Activated naive CD4-positive, alpha-beta T cell treated with Interleukin-2 at 50 U/mL for 16 hours (primary cell): ENCODE measurements at regions not wholly inside any gene's neighbourhood (a gene's known extent, or its start where the extent isn't known, plus 50 kb on each side); places are given as distances from the start of the nearest gene placed in this dataset.

ENCODE experiments used
- DNase-seq: peaks from one replicate; pipeline ENCODE4 v3.0.0-alpha.2; 2020

- DNase-seq = no peak
Observed at GRCh38 chr21:18460979-18461378, 57.4 kb upstream of the TMPRSS15 start.

DNA sequence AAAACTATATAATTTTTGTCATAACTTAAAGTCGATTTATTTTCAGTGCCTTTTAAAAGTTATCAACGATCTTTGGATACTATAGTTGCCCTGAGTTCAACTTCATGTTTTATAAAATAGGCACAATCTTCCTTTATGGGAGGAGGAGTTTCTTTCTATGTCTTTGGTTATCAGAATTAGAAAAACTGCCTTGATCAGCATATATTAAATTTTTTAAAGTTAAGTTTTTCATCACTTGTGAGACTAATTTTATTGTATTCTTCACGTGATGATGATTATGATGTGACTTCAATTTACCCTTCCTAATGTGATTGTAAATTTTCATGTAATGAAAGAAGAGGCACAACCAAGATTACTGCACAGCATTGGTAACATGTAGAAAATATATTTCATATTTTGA lies 58.2 kb upstream of the TMPRSS15 start:
- no peak for DNase-seq

- DNase-seq = no peak
Observed at GRCh38 chr21:18467715-18468114, 64.1 kb upstream of the TMPRSS15 start.

DNA sequence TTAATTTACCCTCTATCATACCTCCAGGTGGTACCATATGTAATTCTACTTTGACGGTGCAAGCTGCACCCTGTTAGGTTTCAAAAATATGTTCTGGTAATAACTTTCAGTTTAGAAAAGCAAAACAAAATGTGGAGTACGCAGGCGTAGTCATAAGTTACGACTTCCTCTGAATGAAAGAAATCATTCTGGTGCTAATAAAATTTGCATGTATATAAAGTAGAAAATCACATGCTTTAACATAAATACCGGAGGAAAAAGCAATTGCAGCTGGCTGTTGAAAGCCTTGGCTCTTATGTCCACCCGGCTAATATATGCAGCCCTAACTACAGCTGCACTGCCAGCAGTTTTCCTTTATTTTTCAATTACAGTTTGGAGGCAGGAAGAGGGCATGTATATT lies 65.2 kb upstream of the TMPRSS15 start:
- DNase-seq = no peak

- DNase-seq = no peak
Observed at GRCh38 chr21:18476639-18477038, 73.1 kb upstream of the TMPRSS15 start.

DNA sequence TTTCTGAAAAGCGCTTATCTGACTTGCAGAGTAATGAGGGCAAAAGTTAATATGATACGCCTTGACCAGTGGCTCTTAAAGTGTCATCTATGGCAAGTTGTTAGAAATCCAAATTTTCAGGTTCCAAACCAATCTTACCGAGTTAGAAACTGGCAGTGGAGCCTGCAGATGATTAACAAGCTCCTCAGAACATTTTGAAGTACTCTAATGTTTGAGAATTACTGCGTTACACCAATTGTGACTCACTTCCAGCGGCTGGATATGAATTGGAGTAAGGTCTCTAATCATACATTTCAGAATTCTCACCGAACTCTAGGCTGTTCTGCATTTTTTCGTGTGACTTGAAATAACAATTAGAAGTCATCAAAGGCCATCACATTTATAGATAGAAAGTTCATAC lies 73.5 kb upstream of the TMPRSS15 start:
- DNase-seq = no peak

- no peak for DNase-seq
Observed at GRCh38 chr21:18478513-18478912, 74.9 kb upstream of the TMPRSS15 start.

- DNase-seq = no peak
Observed at GRCh38 chr21:18488252-18488651, 84.7 kb upstream of the TMPRSS15 start.

GRCh38 chr21:18493422-18493821 lies 89.8 kb upstream of the TMPRSS15 start:
- no peak for DNase-seq

GRCh38 chr21:18495523-18495922 lies 91.9 kb upstream of the TMPRSS15 start:
- DNase-seq = no peak

DNA sequence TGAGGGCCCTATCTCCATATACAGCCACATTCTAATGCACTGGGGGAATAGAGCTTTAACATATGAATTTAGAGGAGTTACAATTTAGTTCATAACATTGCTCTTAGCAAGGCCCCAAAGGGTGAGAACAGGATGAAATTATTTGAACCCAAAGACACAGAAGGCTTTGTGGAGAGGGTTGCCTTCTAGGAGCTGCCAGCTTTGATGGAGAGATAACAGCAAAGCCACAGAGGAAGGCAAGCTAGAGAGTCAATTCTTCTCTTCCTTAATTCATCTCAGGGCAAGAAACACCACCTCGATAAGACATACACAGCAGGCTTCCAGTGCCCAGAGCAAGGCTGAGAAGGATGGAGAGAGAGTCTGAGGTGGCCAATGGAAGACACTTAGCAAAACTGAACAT lies 94.8 kb upstream of the TMPRSS15 start:
- DNase-seq = no peak

DNA sequence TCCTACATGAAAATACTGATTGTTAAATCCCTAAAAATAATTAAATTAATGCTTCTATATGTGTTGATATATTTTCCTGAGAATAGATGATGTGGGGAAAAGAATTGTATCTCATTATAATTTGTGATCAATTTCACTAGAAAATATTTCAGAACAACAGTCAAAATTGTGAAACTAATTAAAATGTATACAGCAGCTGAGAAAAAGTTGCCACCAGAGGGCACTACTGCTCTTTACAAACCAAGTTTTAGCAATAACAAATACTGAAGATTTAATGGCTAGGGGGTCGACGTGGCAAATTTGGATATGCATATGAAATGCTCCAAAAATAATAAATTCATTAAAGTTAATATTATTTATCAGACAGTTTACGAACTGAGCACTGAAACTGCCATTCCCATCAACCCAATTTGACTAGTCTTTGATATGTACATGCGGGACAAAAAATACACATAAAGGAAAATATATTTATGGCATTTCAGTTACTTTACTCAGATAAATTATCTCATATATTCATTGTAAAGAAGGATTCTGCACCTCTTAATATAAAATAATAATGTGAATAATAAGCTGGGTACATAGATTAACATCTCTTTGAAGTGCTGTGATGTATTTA lies 96.3 kb upstream of the TMPRSS15 start:
- peak; percentile 10 for DNase-seq

DNA sequence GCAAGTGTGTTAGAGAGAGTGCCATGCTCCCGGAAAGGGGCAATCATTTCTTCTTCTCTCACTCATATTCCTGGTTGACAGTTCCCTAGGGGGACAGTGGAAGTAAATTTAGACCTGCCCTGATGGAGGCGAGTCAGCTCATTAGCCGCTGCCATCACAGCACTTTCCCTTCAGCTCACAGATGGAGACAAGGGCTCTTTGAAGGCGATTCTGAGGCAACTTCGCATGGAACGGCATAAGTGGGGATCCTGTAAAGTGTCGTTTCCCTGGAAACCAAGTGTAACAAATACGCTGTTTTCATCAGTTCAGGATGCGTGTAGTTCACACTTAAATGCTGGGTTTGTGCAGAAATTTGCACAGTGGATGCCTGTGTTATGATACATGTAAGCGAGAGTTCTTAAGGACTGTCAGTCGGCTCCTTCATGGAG lies 114.5 kb upstream of the TMPRSS15 start:
- no peak for DNase-seq

GRCh38 chr21:18521204-18521603 lies 117.6 kb upstream of the TMPRSS15 start:
- DNase-seq = no peak

GRCh38 chr21:18522181-18522972 lies 118.8 kb upstream of the TMPRSS15 start:
- DNase-seq = no peak

DNA sequence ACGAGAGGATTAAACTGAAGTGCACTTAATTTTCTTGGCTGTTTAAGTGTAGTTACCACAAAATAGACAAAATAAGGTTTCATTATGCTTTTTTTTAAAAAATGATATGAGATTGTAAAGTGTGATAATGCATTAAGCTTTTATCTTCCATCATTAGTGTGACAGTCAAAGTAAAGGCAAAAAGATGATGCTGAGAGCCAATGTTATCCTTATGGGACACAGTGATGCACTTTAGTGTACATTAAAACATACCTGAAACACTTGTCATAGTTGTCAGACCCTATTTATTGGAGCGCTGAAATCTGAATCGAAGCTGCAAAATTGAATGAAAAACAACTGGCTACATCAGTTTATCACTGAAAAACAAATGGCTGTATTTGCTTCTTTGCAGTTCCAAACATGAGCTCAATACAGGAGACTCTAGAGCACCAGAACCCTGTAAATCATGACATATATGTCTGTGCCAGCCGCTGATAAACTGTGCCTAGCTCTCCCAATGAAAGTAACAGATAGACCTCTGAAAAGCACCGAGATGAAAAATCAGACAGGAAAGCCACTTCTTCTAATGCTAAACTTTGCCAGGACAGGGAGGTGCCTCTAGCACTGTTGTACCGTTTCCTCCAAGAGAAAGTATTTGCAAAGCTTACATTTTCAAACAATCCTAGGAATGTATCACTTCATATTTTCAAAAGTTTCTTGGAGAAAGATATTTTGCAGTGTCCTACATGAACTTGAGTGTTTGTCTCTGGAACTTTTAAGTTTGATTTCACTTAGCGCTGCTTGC lies 120.7 kb upstream of the TMPRSS15 start:
- no peak for DNase-seq

DNA sequence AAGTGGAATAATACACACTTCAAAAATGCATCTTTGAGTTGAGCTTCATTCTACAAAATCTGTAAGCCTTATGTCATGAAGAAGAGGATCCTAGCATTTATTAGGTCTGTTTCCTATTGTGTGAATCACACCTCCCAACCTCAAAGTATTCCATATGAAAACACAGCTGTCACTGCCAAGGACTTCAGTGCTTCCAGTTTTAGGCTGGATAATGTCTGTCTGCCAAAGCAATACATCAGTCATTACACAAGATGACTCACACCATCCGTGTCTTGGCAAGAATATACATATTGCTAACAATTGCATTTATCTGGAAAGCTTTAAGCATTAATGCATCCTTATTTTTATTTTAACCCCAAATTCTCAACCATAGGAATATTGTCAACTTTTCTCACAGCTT lies 125.7 kb upstream of the TMPRSS15 start:
- DNase-seq = no peak

DNA sequence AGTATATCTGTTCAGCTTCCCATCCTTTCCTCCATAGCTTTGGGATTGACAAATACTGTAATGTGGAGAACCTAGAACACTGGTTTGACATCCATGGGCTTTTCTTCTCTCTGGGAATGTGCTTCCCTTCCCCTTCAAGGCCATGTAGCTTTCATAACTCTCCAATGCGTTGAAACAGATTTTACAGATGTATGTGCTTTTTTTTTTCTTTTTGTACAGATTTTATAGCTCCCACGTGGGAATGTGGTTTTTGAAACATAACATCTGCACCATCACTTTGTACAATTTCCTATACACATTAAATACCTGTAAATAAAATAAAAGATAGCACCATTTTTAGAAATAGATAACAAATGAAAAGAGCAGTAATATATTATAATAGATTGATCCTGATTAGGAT lies 138.5 kb upstream of the TMPRSS15 start:
- DNase-seq = no peak

GRCh38 chr21:18545908-18546307 lies 142.3 kb upstream of the TMPRSS15 start:
- no peak for DNase-seq

DNA sequence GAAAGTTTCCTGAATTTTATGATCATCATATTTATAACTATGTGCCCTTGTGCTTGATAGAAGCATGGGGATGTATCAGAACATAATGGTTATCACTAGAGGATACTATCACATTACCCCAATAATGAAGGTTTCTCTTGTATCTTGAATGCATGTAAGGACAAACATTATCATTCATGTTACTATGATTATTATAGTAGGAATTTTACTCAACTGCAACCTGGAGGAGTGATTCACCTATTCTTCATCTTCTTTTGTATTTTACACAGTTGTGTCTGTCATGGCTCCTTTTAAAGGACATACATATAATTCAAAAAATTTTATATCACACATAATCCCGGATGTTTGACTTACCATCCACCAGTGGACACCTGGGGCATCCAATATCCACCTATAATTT lies 143.8 kb upstream of the TMPRSS15 start:
- no peak for DNase-seq

DNA sequence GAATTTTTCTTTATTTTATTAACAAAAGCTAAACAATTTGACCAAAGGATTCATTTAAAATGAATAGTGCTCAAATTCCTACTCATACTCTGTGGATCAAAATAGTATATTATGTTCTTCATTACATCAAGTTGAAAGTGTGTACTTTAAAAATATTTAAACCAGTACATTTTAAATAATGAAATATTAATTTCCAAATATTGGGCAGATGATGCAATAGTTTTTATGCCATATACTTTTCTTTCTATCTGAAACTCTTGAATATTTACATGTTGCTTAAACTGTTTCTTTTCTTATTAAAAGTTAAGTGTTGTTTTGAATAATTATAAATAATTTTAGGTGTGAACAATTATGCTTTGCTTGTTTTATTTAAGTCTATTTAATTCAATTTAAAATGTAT lies 144.7 kb upstream of the TMPRSS15 start:
- DNase-seq = no peak

GRCh38 chr21:18549214-18549905 lies 145.8 kb upstream of the TMPRSS15 start:
- DNase-seq = no peak

DNA sequence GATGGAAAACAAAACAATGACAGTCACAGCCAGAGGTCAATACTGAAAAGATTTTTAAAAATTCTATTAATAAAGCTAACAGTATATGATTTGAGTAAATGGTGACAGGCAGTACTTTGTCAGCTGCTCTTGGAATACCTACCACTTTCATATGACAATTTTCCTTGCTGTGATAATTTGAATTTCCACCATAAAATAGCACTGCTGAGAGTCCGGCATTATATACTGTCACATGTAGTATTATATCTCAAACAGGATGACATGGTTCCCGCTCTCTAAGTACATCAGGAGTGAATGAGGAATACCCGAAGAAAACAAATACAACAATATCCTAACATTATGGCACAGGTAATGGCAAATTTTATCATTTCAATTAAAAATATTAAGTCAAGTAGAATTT lies 146.8 kb upstream of the TMPRSS15 start:
- no peak for DNase-seq
